ENCODE measurements at regions not wholly inside any gene's neighbourhood (a gene's known extent, or its start where the extent isn't known, plus 50 kb on each side); places are given as distances from the start of the nearest gene placed in this dataset.

DNA sequence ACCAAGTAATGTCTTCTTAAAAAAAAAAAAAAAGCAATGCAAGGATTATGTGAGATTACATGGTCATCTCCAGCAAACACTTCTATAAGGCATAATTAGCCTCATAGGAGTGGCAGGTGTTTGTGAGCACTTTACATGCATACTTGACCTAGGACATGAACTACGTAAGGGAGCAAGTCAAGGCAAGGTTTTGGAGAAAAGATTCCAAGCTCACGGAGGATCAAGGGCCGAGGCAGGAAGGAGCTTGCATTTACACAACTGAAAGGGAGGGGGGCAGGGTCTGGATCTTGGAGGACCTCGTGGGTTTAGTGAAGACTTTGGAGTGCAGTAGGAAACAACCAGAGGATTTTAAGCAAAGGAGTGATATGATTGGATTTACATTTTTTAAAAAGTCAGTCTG is 112.5 kb downstream of the CCER1 start:
- Histone ChIP-seq H3K4me1 (no peaks in the 10 kb centered on the region), H3K9me3 (no peaks in the 10 kb centered on the region), H3K27ac (no peak overlapping the region), H3K27me3 (ENCODE audit: low read depth) (no peaks in the 10 kb centered on the region), H3K4me3 (no peak overlapping the region), H3K36me3 (no peaks in the 10 kb centered on the region)
- TF ChIP-seq, protein P1, sequence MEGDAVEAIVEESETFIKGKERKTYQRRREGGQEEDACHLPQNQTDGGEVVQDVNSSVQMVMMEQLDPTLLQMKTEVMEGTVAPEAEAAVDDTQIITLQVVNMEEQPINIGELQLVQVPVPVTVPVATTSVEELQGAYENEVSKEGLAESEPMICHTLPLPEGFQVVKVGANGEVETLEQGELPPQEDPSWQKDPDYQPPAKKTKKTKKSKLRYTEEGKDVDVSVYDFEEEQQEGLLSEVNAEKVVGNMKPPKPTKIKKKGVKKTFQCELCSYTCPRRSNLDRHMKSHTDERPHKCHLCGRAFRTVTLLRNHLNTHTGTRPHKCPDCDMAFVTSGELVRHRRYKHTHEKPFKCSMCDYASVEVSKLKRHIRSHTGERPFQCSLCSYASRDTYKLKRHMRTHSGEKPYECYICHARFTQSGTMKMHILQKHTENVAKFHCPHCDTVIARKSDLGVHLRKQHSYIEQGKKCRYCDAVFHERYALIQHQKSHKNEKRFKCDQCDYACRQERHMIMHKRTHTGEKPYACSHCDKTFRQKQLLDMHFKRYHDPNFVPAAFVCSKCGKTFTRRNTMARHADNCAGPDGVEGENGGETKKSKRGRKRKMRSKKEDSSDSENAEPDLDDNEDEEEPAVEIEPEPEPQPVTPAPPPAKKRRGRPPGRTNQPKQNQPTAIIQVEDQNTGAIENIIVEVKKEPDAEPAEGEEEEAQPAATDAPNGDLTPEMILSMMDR (IDR thresholded peaks at IDR 0.05): no peak
- DNase-seq: no peak
- intact Hi-C loops (cut with DNase I): no loop called here
- no peak for ATAC-seq

DNA sequence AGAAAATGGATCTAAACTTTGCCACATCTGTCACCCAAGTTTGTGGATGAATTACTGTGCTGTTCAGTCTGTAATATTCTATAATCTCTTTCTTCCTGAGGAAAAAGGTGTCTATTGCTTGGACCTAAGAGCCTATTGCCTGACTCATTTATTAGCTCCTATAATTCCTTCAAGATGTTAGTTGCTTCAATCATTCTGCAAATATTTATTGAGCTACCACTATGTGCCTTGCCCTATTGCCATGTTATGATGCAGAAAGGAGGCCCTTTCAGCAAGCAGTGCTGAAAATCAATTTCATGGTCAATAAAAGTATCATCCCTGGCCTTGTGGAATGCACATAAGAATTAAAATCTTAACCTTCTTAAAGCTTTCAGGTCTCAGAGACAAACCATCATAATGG is 113.6 kb downstream of the CCER1 start:
- Histone ChIP-seq H3K4me3 (no peak overlapping the region), H3K27ac (no peak overlapping the region), H3K27me3 (ENCODE audit: low read depth) (no peaks in the 10 kb centered on the region), H3K4me1 (no peaks in the 10 kb centered on the region), H3K36me3 (no peaks in the 10 kb centered on the region), H3K9me3 (no peaks in the 10 kb centered on the region)
- ATAC-seq (no peak), DNase-seq (no peak)
- intact Hi-C loops (cut with DNase I): no loop called here
- TF ChIP-seq, protein P1 (IDR thresholded peaks at IDR 0.05): no peak

DNA sequence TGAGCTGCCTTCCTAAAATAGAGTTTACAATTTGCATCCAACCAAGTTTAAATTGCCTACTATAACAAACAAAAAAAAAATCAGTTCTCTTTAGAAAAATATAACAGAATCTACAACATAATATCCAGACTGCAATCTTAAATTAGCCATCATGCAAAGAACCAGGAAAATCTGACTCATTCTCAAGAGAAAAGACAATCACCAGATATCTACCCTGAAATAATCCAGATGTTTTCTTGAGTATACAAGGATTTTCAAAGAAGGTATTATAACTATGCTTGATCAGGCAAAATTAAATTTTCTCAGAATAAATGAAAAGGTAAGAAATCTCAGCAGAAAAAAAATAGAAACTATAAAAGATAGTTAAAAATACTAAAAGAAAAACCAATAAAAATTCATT is 115.6 kb downstream of the CCER1 start:
- intact Hi-C loops (cut with DNase I): no loop called here
- H3K9me3 ChIP-seq: no peaks in the 10 kb centered on the region
- no peaks in the 10 kb centered on the region for H3K36me3 ChIP-seq
- ATAC-seq: no peak
- H3K4me3 ChIP-seq: no peak overlapping the region
- no peaks in the 10 kb centered on the region for H3K4me1 ChIP-seq
- DNase-seq: no peak
- TF ChIP-seq, protein P1 (IDR thresholded peaks at IDR 0.05): no peak
- H3K27me3 ChIP-seq (ENCODE audit: low read depth): no peaks in the 10 kb centered on the region
- no peak overlapping the region for H3K27ac ChIP-seq

DNA sequence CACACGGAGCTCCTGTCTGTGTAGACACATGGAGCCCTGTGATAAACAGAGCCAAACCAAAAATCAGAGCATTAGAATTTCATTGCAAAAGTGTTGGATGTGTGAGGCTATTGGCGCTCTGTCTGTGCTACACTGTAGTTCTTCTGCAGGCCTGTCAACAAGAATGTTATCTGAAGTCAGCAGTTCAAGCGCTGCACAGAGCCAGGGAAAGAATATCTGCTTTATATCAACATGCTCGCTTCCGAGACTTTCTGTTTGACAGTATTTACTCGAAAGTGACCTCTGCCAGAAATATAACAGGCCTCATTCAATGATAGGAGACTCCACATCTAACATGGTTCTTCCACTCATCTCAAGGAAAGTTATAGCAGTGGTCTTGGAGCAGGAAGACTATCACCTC is 118.3 kb downstream of the CCER1 start:
- Histone ChIP-seq H3K27ac (no peak overlapping the region), H3K9me3 (no peaks in the 10 kb centered on the region), H3K4me1 (no peaks in the 10 kb centered on the region), H3K36me3 (no peaks in the 10 kb centered on the region), H3K27me3 (ENCODE audit: low read depth) (no peaks in the 10 kb centered on the region), H3K4me3 (no peak overlapping the region)
- TF ChIP-seq, protein P1 (IDR thresholded peaks at IDR 0.05): no peak
- DNase-seq (no peak), ATAC-seq (no peak)
- intact Hi-C loops (cut with DNase I): no loop called here

DNA sequence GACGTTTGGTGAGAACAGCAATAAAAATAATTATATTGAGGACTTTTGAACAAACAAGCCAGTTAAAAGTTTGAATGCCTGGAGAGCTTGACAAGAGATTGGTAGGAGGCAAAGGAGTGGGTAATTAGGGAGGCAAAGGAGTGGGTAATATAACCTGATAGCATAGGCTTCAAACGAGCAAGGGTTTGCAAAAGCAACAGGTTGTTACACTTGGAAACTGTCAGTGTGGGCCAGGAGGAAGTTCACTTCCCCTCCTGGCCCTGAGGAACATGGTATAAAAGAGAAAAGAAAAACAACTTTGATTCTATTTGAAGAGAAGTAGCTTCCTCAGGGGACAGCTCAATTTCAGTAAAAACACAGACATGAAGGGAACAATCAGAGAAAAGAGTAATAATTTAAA is 121.7 kb downstream of the CCER1 start:
- DNase-seq (no peak), ATAC-seq (no peak)
- Histone ChIP-seq H3K36me3 (no peaks in the 10 kb centered on the region), H3K9me3 (no peaks in the 10 kb centered on the region), H3K27ac (no peak overlapping the region), H3K4me3 (no peak overlapping the region), H3K27me3 (ENCODE audit: low read depth) (no peaks in the 10 kb centered on the region), H3K4me1 (no peaks in the 10 kb centered on the region)
- TF ChIP-seq, protein P1 (IDR thresholded peaks at IDR 0.05): no peak
- intact Hi-C loops (cut with DNase I): no loop called here

DNA sequence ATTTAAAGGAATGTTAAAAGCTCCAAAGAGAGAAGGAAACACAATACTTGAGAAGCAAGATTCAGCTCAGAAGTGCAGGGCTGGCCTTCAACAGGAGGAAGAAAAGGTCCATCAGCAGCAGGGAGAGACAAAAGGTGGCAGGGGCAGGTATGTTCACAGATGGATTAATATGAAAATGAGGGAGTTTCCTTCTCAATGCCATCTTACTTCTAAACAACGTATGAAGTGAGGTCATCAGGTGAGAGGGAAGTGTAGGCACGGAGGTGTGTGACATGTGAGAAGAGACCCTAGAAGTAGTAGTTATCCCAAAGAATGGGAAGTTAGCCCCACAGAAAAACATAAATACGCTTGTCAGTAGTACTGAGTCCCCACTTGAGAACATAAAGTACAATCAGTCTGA is 122.5 kb downstream of the CCER1 start:
- no peak for ATAC-seq
- DNase-seq: no peak
- Histone ChIP-seq H3K4me1 (no peaks in the 10 kb centered on the region), H3K36me3 (no peaks in the 10 kb centered on the region), H3K27me3 (ENCODE audit: low read depth) (no peaks in the 10 kb centered on the region), H3K9me3 (no peaks in the 10 kb centered on the region), H3K27ac (no peak overlapping the region), H3K4me3 (no peak overlapping the region)
- TF ChIP-seq, protein P1 (IDR thresholded peaks at IDR 0.05): no peak
- intact Hi-C loops (cut with DNase I): no loop called here
